GM19035 (cell line): ENCODE measurements at regions not wholly inside any gene's neighbourhood (a gene's known extent, or its start where the extent isn't known, plus 50 kb on each side); places are given as distances from the start of the nearest gene placed in this dataset.
"Not testable (repeated sequence)": the region's sequence is repeated elsewhere in the genome, so short reads cannot be mapped to it uniquely, and the experiment has no call there.

Experiments used
- ATAC-seq: cut with Tn5 transposase; IDR thresholded peaks from one replicate; pipeline ENCODE4 v1.9.1; 2021; ENCODE audit not compliant: unreplicated experiment

DNA sequence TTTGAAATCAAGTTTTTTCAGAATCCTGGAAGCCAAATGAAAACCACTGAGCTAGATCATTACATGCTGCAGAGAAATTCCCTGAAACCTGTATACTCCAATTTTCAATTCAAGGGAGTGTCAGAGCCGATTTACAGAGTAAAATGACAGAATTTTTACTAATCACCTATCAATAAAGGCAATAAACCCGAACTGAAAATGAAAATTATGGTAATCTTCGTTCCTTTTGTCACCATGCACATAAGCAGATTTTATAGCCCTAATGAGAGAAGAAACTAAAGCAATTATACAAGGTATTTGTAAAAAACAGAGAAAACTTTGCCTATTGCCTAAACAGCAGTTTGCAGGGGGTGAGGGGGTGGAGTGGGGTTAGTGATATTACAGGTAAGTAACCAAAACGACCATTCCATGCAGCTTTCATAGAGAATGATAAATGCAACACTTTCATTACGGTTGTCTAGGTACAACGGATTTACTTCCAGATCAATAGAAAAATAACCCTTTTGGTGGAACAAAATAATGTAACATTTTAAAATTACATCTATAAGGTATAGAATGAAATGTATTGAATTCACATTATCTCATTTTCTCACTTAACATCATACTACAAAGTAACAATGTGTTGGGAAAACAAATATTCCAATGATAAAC is 115.2 kb upstream of the BEND6 start:
- ATAC-seq: no peak

DNA sequence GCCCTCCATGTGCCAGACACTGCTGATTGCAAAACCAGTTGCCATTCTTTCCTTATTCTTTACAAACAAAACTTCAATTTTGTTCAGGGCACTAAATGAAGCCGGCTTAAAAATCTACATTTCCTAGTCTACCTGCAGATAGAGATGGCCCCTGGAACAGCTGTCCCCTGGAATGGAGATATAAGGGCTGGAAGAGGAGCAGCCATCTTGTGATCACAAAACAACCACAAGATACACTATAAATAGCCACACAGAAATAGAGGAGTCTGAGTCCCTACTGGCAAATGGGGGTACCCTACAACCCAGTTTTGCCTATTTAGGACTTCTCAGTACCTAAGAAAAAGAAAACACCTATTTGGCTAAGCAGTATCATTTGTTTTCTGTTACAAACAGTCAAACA is 115.9 kb upstream of the BEND6 start:
- no peak for ATAC-seq

DNA sequence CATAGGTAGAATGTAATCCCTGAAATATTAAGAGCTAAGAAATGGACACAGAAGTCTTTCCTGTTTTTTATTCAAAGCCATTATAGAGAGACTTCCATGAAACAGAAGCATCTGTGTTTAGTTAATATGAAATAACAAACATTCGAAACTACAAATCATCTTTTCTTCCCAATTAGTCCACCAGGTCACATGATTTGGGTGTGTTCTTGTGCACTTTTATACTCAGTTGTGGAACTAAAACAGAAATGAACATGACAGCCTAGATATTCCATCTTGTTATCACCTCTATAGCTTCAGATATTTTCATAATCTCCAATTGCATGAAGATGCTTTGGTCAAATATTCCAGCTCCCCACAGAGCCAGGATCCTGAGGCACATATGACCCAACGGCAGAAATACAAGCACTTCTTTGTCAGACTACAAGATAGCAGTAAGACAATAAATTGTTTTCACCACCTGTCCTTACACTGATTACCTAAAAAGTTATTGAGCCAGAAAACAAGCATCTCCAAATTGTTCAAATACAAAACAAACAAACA is 116.8 kb upstream of the BEND6 start:
- ATAC-seq: no peak

DNA sequence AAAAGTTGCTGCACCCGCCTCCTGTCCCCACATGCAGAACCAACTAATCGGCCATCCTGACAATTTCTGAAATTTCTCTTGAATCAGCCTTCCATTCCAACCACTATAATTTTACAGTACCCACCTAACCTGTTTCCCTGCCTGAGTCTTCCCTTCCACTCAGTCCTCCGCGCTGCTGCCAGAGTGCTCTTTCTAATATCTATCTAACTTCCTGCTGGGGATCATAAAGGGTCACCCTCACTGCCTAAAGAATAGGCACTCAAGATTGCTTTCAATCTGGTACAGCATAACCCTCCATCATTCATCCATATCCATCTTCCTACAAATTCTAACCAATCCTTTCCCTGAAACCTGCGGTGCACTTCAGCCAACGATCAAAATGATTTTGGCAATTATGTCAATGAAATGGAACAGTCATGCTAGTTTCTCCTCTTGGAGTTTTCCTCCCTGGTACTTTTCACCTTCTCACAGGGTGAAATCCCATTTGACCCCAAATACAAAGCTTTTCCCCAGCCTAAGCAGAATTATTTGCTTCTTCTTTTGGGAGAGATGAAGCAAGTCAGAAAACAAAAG is 117.5 kb upstream of the BEND6 start:
- ATAC-seq: no peak

DNA sequence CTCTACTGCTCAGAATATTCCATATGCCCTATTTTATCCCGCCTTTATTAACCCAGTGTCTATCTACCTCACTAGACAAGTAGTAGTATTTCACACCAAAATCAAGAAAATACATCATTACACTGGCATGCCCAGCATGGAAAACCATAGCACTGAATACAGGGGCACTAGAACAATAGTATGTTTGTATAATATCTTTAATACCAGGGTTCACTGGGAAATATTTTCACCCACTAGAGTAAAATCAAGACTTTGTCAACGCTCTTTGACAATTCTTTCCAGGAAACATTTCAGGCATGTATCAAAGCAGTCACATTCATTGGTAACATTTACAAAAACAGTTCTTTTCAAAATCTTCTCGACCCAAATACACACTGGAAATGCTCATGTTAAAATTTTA is 119.3 kb upstream of the BEND6 start:
- ATAC-seq: no peak

DNA sequence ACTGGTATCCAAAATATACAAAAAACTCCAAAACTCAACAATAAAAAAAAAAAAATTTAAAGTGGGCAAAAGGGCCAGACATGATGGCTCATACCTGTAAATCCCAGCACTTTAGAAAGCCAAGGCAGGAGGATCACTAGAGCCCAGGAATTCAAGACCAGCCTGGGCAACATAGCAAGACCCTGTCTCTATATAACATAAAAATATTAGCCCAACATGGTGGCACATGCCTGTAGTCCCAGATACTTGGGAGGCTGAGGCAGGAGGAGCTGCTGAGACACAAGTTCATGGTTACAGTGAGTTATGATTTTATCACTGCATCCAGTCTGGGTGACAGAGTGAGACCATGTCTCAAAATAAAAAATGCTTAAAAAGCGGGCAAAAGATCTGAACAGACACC is 121.0 kb upstream of the BEND6 start:
- ATAC-seq: no peak

DNA sequence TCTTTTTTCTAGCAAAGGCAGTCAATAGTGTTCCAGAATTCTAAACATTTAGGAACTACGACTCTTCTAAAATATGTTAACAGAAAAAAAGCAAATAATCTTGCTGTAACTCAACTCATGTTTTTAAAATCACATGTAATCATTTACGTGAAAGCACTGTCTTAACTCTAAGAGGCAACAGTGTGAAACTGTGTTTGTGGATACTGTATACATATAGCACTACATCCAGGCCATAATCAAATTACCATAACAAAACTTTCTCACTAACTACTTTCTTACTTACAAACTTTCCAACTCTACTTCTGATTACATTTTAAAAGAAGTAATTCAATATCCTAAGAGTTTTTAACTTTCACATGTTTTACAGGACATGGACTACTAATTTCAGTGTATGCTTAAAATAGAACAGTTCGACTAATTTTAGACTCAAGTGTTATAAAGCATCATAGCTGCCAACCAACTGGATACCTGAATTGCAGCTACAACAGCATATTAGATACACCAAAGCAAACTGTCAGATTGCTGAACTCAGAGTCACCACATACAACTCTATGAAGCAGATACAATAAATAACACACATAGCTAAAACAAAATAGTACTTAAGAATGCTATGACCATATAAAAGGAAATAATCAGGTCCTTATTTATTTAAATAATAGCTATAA is 121.6 kb upstream of the BEND6 start:
- ATAC-seq: no peak

DNA sequence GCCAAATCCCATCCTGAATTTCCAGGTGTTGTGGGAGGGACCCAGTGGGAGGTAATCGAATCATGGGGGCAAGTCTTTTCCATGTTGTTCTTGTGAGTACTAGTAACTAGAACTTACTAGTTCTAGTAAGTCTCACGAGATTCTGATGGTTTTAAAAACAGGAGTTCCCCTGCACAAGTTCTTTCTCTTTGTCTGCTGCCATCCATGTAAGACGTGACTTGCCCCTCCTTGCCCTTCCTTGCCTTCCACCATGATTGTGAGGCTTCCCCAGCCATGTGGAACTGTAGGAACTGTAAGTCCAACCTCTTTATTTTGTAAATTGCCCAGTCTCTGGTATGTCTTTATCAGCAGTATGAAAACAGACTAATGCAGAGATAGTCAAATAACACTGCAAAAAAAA is 122.7 kb upstream of the BEND6 start:
- ATAC-seq: no peak

DNA sequence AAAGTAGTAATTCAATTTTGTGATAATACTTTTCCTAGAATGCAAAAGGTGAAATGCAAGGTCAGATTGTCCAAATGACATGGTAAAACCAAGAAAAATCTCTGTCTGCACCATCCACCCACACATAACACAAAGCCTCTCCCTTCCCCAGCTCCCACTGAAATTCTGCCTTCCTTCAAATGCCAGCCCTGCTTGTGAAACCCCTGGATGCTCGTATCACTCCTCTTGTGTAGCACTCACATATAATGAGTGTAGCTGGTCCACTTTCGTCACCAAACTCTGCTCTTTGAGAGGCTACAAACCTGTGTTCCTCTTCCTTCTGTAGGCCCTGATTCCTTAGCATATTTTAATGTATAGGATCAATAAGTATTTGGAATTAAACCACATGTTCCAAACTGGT is 123.6 kb upstream of the BEND6 start:
- no peak for ATAC-seq

DNA sequence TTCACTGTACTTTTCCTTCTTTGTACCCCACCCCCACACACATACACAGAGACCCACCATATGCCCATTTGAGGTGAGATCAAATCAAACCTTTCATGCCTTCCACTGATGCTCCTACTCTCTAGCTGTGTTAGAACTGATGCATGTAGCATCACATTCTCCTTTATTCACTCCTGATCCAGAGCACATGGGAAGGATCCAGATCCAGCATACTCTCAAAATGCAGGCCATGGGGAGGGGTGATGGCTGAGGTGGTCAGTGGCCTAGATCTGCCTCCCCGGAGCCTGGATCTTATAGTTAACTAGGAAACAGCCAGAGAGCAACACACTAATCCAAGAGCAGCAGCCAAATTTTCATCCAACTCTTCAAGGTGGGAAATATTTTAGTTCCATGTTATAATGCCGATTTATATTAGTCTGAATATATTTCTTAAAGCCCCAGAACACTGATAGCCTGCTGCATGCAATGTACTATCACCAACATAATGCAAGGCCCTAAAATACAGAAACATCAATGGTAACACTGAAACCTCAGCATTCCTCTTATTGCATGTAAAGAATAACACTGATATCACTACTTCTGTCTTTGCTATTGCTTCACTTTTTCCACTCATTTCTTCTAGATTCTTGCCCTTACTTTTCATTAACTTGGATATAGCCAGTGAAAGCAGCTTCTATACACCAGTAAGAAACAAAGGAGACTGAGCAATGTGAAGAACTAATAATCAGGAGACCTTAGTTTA is 126.8 kb upstream of the BEND6 start:
- no peak for ATAC-seq

DNA sequence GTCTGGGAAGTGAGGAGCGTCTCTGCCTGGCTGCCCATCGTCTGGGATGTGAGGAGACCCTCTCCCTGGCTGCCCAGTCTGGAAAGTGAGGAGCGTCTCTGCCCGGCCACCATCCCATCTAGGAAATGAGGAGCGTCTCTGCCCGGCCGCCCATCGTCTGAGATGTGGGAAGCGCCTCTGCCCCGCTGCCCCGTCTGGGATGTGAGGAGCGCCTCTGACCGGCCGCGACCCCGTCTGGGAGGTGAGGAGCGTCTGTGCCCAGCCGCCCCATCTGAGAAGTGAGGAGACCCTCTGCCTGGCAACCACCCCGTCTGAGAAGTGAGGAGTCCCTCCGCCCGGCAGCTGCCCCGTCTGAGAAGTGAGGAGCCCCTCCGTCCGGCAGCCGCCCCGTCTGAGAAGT is 130.5 kb upstream of the BEND6 start:
- ATAC-seq: not testable (repeated sequence)

DNA sequence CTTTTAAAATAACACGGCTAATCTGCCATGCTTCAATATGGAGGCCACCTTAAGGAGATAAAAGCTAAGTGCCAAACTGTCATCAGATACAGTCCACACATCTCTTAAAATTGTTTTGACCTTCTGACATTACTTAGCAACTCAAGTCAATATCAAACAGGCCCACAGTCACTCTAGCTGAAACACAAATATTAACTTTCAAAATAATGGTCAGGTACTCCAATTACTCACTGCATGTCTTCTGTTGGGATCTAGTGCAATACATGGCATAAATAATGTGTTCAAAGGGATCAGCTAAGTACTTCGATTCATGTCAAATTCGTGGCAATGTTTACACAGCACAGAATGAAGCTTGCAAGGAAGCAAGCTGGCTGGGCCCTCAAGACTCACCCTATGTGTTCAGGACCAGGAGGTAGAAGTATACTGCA is 133.9 kb upstream of the BEND6 start:
- ATAC-seq: no peak

DNA sequence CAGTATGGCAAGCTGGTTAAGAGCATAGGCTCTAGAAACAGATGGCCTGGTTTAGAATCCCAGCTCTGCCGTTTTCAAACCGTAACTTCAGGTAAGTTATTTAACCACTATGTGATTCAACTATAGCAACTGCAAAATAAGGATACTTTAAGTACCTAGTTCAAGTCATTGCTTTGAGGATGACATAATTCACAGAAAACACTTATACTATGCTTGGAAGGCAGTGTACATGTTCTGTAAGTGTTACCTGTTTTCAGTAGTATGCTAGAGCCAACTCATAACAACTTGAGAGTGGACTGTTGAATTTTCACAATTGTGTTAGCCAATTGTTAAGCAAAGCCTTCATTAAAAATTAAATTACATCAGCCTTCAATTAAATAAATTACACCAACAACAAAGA is 134.8 kb upstream of the BEND6 start:
- ATAC-seq: no peak

DNA sequence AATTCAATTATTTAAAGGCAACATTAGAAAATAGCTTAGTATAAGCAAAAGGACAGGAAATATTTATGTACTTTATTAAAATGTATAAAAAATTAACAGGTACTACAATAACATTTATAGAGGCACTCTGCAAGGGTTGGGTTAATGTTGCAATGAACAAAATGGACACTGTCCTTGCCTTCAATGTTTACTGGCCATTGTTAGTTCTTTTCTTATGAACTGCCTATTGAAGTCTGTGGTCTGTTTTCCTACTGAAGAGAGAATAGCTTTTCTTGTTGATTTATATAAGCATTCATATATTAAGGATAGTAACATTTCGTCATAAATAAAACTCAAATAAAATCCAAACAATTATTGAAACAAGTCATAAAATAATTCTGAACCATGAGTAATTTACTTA is 135.3 kb upstream of the BEND6 start:
- ATAC-seq: no peak

DNA sequence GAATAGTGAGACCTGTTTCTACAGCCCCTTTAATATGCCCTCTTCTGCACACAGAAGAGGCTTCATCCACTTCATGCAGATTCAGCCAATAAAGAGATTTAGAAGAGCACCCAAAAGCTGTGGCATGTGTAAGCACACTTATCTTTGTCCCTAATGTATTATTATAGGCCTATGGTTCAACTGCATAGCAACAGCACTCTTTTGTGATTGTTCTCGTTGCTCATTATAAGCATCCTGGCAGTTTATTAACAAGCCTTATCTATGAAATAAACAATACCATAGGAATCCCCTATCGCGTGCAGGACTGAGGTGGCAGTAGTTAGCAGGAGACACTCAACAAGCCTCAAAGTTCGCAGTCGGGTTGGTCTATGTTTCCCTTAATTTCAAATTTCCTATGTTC is 138.5 kb upstream of the BEND6 start:
- ATAC-seq: no peak

DNA sequence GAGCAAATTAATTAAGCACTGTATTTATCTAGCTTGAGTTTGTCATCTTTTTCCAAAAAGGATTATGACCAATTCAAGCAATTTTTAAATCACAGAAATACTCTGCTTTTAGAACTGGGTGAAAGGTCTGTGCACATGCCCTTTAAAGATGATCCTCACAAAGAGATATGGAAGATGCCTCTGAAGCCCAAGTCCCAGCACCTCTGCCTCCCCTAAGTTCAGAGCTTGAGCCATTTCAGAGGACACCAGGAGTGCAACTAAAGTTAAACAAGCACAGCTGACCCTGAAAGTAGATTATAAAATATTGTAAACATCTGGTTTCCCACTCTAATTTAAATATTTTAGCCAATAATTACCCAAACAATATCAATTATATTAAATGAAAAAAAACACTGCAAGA is 139.5 kb upstream of the BEND6 start:
- ATAC-seq: no peak

DNA sequence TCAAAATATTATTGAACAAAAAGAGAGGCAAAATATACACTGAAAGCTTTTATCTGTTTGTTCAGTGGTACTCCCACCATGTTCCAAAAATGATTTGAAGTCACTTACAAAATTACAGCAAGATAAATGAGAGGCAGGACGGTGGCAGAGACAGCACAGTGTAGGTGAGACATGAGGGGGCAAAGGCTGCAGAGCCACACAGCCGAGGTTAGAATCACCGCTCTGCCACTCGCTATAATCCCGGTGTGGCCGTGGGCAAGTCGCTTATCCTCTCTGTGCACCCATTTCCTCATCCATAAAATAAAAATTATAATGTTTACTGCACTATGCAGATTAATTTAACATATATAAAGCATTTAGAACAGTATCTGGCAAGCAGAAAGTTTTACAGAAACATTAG is 140.1 kb upstream of the BEND6 start:
- no peak for ATAC-seq

DNA sequence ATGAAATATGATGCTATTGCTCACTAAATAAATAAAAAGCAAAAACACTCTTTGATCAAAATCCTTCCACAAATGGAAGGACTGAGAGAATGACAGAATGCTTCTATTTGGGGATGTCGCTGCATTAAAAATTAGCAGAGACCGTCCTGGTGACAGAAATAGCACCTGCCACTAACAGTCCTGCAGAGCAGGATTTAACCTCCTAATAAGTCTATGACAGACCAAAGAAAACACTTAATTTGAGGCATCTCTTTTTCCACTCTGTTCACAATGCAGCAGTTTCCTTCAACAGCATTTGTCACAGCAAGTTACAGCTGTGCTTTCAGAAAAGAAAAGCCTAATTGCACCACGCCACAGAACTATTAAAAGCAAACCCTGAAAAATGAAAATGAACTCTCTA is 140.6 kb upstream of the BEND6 start:
- peak; percentile 41 for ATAC-seq

DNA sequence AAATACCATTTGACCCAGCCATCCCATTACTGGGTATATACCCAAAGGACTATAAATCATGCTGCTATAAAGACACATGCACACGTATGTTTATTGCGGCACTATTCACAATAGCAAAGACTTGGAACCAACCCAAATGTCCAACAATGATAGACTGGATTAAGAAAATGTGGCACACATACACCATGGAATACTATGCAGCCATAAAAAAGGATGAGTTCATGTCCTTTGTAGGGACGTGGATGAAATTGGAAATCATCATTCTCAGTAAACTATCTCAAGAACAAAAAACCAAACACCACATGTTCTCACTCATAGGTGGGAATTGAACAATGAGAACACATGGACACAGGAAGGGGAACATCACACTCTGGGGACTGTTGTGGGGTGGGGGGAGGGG is 142.1 kb upstream of the BEND6 start:
- not testable (repeated sequence) for ATAC-seq

DNA sequence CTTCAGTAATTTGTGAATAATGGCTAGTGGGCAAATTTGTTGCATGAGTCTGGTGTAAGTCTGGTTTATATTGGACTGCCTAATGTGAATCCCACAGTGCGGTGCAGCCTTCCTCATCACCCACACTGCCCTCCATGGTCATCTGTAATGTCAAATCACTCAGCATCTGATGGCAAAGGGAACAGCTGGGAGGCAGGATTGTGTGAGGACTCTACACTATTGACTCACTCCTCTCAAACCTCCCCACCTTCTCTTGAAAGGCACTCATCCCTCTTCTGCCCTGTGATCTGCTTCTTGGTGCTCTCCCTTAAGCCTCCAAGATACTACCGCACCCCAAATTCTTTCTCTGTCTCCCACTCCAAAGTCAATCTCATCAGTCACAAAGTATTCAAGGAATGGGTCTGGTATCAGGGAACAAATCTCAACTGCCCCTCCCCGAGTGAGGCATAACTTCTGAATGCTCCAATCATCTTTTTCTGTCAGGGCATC is 146.0 kb upstream of the BEND6 start:
- ATAC-seq: no peak

DNA sequence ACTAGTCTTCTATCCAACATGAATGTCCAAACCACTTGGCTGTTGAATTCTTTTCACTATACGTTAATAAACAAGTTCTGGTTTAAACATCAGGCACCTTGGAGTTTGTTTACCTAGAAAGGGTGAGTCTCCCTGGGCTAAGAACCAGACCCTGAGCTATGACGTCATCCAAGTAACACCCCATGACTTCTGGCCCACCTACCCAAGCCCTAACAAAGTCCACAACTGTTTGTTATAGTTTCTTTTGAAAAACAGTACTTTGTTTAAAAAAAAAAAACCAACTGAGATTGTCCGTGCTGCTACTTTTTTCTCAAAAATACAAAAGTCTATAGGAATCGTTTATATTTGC is 146.9 kb upstream of the BEND6 start:
- ATAC-seq: no peak
